Natural killer cell (primary cell): ENCODE measurements at regions not wholly inside any gene's neighbourhood (a gene's known extent, or its start where the extent isn't known, plus 50 kb on each side); places are given as distances from the start of the nearest gene placed in this dataset.
"Not testable (repeated sequence)": the region's sequence is repeated elsewhere in the genome, so short reads cannot be mapped to it uniquely, and the experiment has no call there.

Experiments
- ATAC-seq, 3 donors: fragments of 150-1000 bp in 2 of 3; fragments of 200-7000 bp in 1 of 3; cut with Tn5 transposase; 1 replicate in 1 of 3; 2 replicates in 2 of 3; pipeline ENCODE4 v1.10.0; 2021; ENCODE audit warnings: mild to moderate bottlenecking in 2 of 3, moderate library complexity in 2 of 3
- DNase-seq, 2 donors: peaks; one replicate each; pipeline versions ENCODE4 v3.0.0 to v3.0.0-alpha.2; 2013 to 2021; ENCODE audit warnings: mixed read lengths in 1 of 2
- H3K27ac ChIP-seq: one replicate; pipeline ENCODE4 v1.5.1; 2013; ENCODE audit warnings: mild to moderate bottlenecking, low read length
- H3K27me3 ChIP-seq: one replicate; pipeline ENCODE4 v1.6.1; 2013; ENCODE audit warnings: low read length; ENCODE audit not compliant: control insufficient read depth, insufficient read depth
- H3K36me3 ChIP-seq: one replicate; pipeline ENCODE4 v1.6.1; 2013; ENCODE audit warnings: low read length; ENCODE audit not compliant: control insufficient read depth, insufficient read depth
- H3K4me1 ChIP-seq: one replicate; pipeline ENCODE4 v1.6.1; 2013; ENCODE audit warnings: low read length; ENCODE audit not compliant: control insufficient read depth, insufficient read depth
- H3K4me3 ChIP-seq: one replicate; pipeline ENCODE4 v1.5.1; 2013; ENCODE audit warnings: low read length
- H3K9me3 ChIP-seq: one replicate; pipeline ENCODE4 v1.6.1; 2013; ENCODE audit warnings: low read length; ENCODE audit not compliant: control insufficient read depth, insufficient read depth
- H3K27ac Mint-ChIP-seq, 2 donors: one replicate each; pipeline ENCODE4 v1.8.0; 2022; ENCODE audit warnings: mild to moderate bottlenecking in 2 of 2, mixed read lengths in 2 of 2, moderate library complexity in 1 of 2
- H3K27me3 Mint-ChIP-seq, 2 donors: one replicate each; pipeline ENCODE4 v1.8.0; 2022; ENCODE audit warnings: low read depth in 2 of 2, mixed read lengths in 2 of 2
- H3K36me3 Mint-ChIP-seq: one replicate; pipeline ENCODE4 v1.8.0; 2022; ENCODE audit warnings: mixed read lengths
- H3K4me1 Mint-ChIP-seq, 2 donors: one replicate each; pipeline ENCODE4 v1.8.0; 2022; ENCODE audit warnings: mixed read lengths in 2 of 2
- H3K4me3 Mint-ChIP-seq: one replicate; pipeline ENCODE4 v1.8.0; 2022; ENCODE audit warnings: mild to moderate bottlenecking, moderate library complexity, mixed read lengths
- H3K9me3 Mint-ChIP-seq, 2 donors: one replicate each; pipeline ENCODE4 v1.8.0; 2022; ENCODE audit warnings: mixed read lengths in 2 of 2
- CTCF ChIP-seq: fragments of 200-600 bp; IDR thresholded peaks from one replicate; pipeline ENCODE4 v1.8.0; 2022; ENCODE audit warnings: antibody characterized with exemption
- WGBS: methylation state at CpG from one replicate; pipeline ENCODE4 v1.1.7; 2013; ENCODE audit warnings: missing lambda C conversion rate; ENCODE audit not compliant: insufficient coverage; 5-methylcytosine and 5-hydroxymethylcytosine counted together
- intact Hi-C: fragments of 100-400 bp; cut with micrococcal nuclease; formaldehyde crosslinking; loops from one replicate; pipeline ENCODE4 v1.14.2; 2022

GRCh38 chr10:94251568-94251967 is 111.2 kb downstream of the NOC3L start:
- Histone ChIP-seq H3K27ac (no peak overlapping the region), H3K27me3 (no peaks in the 10 kb centered on the region), H3K36me3 (no peaks in the 10 kb centered on the region), H3K4me3 (no peak overlapping the region), H3K9me3 (no peaks in the 10 kb centered on the region), H3K4me1 (no peaks in the 10 kb centered on the region)
- Mint-ChIP-seq H3K27ac (no peak overlapping the region), H3K27me3 (peaks cover 6 to 18% of the 10 kb centered on the region in 2 donors), H3K36me3 (no peaks in the 10 kb centered on the region), H3K4me3 (no peak overlapping the region), H3K4me1 (peaks cover 2 to 3% of the 10 kb centered on the region in 2 donors), H3K9me3 (peaks cover 0 to 2% of the 10 kb centered on the region in 2 donors)
- intact Hi-C loops, result no loop called here
- no peak for TF ChIP-seq CTCF
- 92% methylated on average over 1 of the region's 1 CpG for WGBS
- ATAC-seq, result no peak
- DNase-seq, result no peak

GRCh38 chr10:94257407-94257806 is 105.3 kb downstream of the NOC3L start:
- H3K9me3 ChIP-seq, H3K4me1 Mint-ChIP-seq, H3K27ac Mint-ChIP-seq, H3K36me3 Mint-ChIP-seq, H3K4me3 ChIP-seq, H3K4me3 Mint-ChIP-seq, H3K4me1 ChIP-seq, ATAC-seq, H3K27me3 Mint-ChIP-seq, intact Hi-C loops, DNase-seq, H3K36me3 ChIP-seq, H3K27ac ChIP-seq, H3K27me3 ChIP-seq, H3K9me3 Mint-ChIP-seq: not testable (repeated sequence)
- 97% methylated on average over 4 of the region's 6 CpGs for WGBS

GRCh38 chr10:94260455-94260854 is 102.3 kb downstream of the NOC3L start:
- H3K36me3 ChIP-seq, result no peaks in the 10 kb centered on the region
- Mint-ChIP-seq H3K36me3 (no peaks in the 10 kb centered on the region), H3K27me3 (peaks cover 0 to 3% of the 10 kb centered on the region in 2 donors), H3K4me3 (no peak overlapping the region), H3K9me3 (peaks cover 0 to 2% of the 10 kb centered on the region in 2 donors), H3K27ac (no peak overlapping the region), H3K4me1 (peaks cover 3 to 5% of the 10 kb centered on the region in 2 donors)
- H3K4me1 ChIP-seq, result no peaks in the 10 kb centered on the region
- no peak overlapping the region for H3K27ac ChIP-seq
- no peak overlapping the region for H3K4me3 ChIP-seq
- H3K9me3 ChIP-seq, result no peaks in the 10 kb centered on the region
- ATAC-seq (no peak), DNase-seq (no peak)
- H3K27me3 ChIP-seq, result no peaks in the 10 kb centered on the region
- intact Hi-C loops, result no loop called here
- TF ChIP-seq CTCF, result no peak

GRCh38 chr10:94264085-94264484 is 98.7 kb downstream of the NOC3L start:
- Histone ChIP-seq H3K4me1 (no peaks in the 10 kb centered on the region), H3K9me3 (no peaks in the 10 kb centered on the region), H3K4me3 (no peak overlapping the region), H3K27me3 (no peaks in the 10 kb centered on the region), H3K27ac (no peak overlapping the region), H3K36me3 (no peaks in the 10 kb centered on the region)
- H3K4me3 Mint-ChIP-seq, result no peak overlapping the region
- ATAC-seq (no peak), DNase-seq (no peak)
- no peaks in the 10 kb centered on the region for H3K36me3 Mint-ChIP-seq
- TF ChIP-seq CTCF, result no peak
- H3K4me1 Mint-ChIP-seq, result no peaks in the 10 kb centered on the region
- peaks cover 0 to 3% of the 10 kb centered on the region in 2 donors for H3K27me3 Mint-ChIP-seq
- no peak overlapping the region for H3K27ac Mint-ChIP-seq
- H3K9me3 Mint-ChIP-seq, result no peaks in the 10 kb centered on the region
- intact Hi-C loops, result no loop called here
- 84% methylated on average over 3 of the region's 3 CpGs for WGBS
